LoVo (cell line): ENCODE measurements at regions not wholly inside any gene's neighbourhood (a gene's known extent, or its start where the extent isn't known, plus 50 kb on each side); places are given as distances from the start of the nearest gene placed in this dataset.

Source experiments
- DNase-seq: peaks from one replicate; pipeline ENCODE4 v3.0.0-alpha.2; 2016; ENCODE audit warnings: low spot score

GRCh38 chr3:72591522-72592421, 256.5 kb downstream of the SHQ1 start:
- DNase-seq, result peak; percentile 21

- DNase-seq, result no peak
These were observed 257.5 kb downstream of the SHQ1 start for GRCh38 chr3:72590732-72591221.

- no peak for DNase-seq
These were observed 261.0 kb downstream of the SHQ1 start for GRCh38 chr3:72587282-72587681.

- no peak for DNase-seq
These were observed 261.6 kb downstream of the SHQ1 start for GRCh38 chr3:72586694-72587093.

- no peak for DNase-seq
These were observed 262.3 kb downstream of the SHQ1 start for GRCh38 chr3:72585966-72586365.

GRCh38 chr3:72584262-72584661, 264.0 kb downstream of the SHQ1 start:
- DNase-seq, result no peak

- DNase-seq, result no peak
These were observed 265.3 kb downstream of the SHQ1 start for GRCh38 chr3:72582963-72583362.

GRCh38 chr3:72582211-72582878, 265.9 kb downstream of the SHQ1 start:
- DNase-seq, result no peak

GRCh38 chr3:72580900-72581299, 267.3 kb downstream of the SHQ1 start:
- no peak for DNase-seq

- DNase-seq, result no peak
These were observed 267.9 kb downstream of the SHQ1 start for GRCh38 chr3:72580246-72580756.

- no peak for DNase-seq
These were observed 268.5 kb downstream of the SHQ1 start for GRCh38 chr3:72579581-72580245.

- no peak for DNase-seq
These were observed 269.1 kb downstream of the SHQ1 start for GRCh38 chr3:72579191-72579580.

GRCh38 chr3:72577190-72577589, 271.1 kb downstream of the SHQ1 start:
- no peak for DNase-seq

GRCh38 chr3:72576563-72576962, 271.7 kb downstream of the SHQ1 start:
- no peak for DNase-seq

GRCh38 chr3:72574144-72574543, 274.1 kb downstream of the SHQ1 start:
- DNase-seq, result no peak

- DNase-seq, result no peak
These were observed 275.2 kb downstream of the SHQ1 start for GRCh38 chr3:72573051-72573450.

- no peak for DNase-seq
These were observed 275.7 kb downstream of the SHQ1 start for GRCh38 chr3:72572489-72573007.

- no peak for DNase-seq
These were observed 276.6 kb downstream of the SHQ1 start for GRCh38 chr3:72571638-72572114.

GRCh38 chr3:72571052-72571451, 277.2 kb downstream of the SHQ1 start:
- no peak for DNase-seq

GRCh38 chr3:72569754-72570440, 278.3 kb downstream of the SHQ1 start:
- no peak for DNase-seq

GRCh38 chr3:72568083-72568482, 280.2 kb downstream of the SHQ1 start:
- no peak for DNase-seq
